ENCODE measurements at regions not wholly inside any gene's neighbourhood (a gene's known extent, or its start where the extent isn't known, plus 50 kb on each side); places are given as distances from the start of the nearest gene placed in this dataset.

DNA sequence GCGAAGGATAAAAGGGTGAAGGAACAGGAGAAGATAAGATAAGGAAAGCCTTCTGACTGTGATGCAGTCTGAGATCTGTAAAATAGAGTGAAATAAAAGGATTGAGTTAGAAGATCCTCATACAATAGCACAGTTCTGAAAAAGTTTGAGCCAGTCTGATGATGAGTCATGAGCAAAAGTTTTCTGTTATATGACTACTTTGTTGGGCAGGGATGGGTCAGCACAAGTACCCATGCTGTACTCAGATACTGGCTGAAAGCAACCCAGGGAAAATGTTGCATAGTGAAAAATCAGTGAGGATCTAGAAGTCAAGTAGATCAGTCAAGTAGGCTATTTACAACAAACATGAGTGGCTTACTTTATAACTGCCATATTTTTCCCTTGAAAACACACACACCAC, 253.5 kb downstream of the PCDH10 start:
- TF ChIP-seq, protein P1, sequence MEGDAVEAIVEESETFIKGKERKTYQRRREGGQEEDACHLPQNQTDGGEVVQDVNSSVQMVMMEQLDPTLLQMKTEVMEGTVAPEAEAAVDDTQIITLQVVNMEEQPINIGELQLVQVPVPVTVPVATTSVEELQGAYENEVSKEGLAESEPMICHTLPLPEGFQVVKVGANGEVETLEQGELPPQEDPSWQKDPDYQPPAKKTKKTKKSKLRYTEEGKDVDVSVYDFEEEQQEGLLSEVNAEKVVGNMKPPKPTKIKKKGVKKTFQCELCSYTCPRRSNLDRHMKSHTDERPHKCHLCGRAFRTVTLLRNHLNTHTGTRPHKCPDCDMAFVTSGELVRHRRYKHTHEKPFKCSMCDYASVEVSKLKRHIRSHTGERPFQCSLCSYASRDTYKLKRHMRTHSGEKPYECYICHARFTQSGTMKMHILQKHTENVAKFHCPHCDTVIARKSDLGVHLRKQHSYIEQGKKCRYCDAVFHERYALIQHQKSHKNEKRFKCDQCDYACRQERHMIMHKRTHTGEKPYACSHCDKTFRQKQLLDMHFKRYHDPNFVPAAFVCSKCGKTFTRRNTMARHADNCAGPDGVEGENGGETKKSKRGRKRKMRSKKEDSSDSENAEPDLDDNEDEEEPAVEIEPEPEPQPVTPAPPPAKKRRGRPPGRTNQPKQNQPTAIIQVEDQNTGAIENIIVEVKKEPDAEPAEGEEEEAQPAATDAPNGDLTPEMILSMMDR (IDR thresholded peaks at IDR 0.05; ENCODE audit: extremely low read depth in 1 of 2, insufficient read depth in 1 of 2, low read depth in 1 of 2, low read length in 2 of 2): no peak
- TF ChIP-seq MYC (IDR thresholded peaks at IDR 0.05; ENCODE audit: low read depth, low read length) (no peak), EZH2 (IDR thresholded peaks at IDR 0.05; ENCODE audit: borderline replicate concordance, low read depth, low read length, severe bottlenecking) (no peak), POLR2AphosphoS5 (IDR thresholded peaks at IDR 0.05; ENCODE audit: insufficient read depth, low read depth, low read length) (no peak)
